Mesothelial cell of epicardium (in vitro differentiated cells): ENCODE measurements at regions not wholly inside any gene's neighbourhood (a gene's known extent, or its start where the extent isn't known, plus 50 kb on each side); places are given as distances from the start of the nearest gene placed in this dataset.

Experiments
- DNase-seq, 2 experiments: peaks; one replicate each; pipeline ENCODE4 v3.0.0; 2021; ENCODE audit warnings: low spot score in 2 of 2; ENCODE audit not compliant: unreplicated experiment in 2 of 2
- H3K27ac Mint-ChIP-seq: 2 replicates; pipeline ENCODE4 v1.8.0; 2021; ENCODE audit warnings: mixed read lengths
- H3K27me3 Mint-ChIP-seq: 2 replicates; pipeline ENCODE4 v1.8.0; 2021; ENCODE audit warnings: low read depth, mixed read lengths
- H3K36me3 Mint-ChIP-seq: 2 replicates; pipeline ENCODE4 v1.8.0; 2021; ENCODE audit warnings: mixed read lengths
- H3K4me1 Mint-ChIP-seq: 2 replicates; pipeline ENCODE4 v1.8.0; 2021; ENCODE audit warnings: mixed read lengths
- H3K4me3 Mint-ChIP-seq: 2 replicates; pipeline ENCODE4 v1.8.0; 2021; ENCODE audit warnings: mild to moderate bottlenecking, moderate library complexity, mixed read lengths
- H3K9me3 Mint-ChIP-seq: 2 replicates; pipeline ENCODE4 v1.8.0; 2021; ENCODE audit warnings: mixed read lengths
- CTCF ChIP-seq: fragments of 200-600 bp; sonication (generic); IDR thresholded peaks from one replicate; pipeline ENCODE4 v1.5.0; 2021; ENCODE audit warnings: antibody characterized with exemption; ENCODE audit not compliant: unreplicated experiment

DNA sequence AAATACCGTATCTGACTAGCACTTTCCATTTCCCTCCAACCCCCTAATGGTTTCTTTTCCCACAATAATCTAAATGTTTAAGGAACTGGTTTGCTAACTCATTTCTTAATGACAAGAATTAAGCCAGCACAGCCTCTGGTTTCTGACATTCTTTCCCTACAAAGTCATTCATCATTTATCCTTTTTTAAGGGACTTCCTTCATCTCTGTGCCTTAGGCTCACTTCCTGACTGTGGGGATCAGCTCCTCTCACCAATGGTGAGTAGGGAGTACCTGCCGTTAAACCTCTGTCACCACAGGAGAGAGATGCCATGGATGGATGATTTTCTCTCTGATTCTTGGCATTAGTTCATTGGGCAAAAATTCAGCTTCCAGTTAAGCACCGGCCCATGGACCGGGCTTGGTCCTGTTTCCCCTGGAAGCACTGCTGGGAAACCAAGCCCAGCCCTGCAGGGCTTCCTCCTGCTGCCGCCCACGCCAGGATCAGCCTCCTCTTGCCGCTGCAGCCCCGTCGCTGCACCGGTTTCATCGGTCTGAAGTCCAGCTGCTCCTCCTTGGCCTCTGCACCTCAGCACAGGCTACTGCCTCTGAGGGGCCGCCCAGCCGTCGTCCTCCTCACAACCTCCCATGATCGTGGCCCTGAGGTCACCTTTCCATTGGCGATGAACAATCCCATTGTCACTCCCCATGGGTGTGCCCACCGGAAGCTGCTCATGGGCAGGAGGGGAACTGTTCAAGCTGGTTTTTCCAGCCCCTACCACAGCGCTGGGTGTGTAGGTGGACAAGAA lies 64.0 kb upstream of the ZNF516 start:
- no peak overlapping the region for H3K4me3 Mint-ChIP-seq

GRCh38 chr18:76557026-76557575 lies 62.1 kb upstream of the ZNF516 start:
- Mint-ChIP-seq H3K9me3 (no peaks in the 10 kb centered on the region), H3K4me3 (no peak overlapping the region), H3K4me1 (peaks cover 6% of the 10 kb centered on the region), H3K27ac (no peak overlapping the region), H3K36me3 (no peaks in the 10 kb centered on the region), H3K27me3 (no peaks in the 10 kb centered on the region)
- TF ChIP-seq CTCF, result no peak
- no peak for DNase-seq

More for the DNA sequence above, 64.0 kb upstream of the ZNF516 start:
- Mint-ChIP-seq H3K4me1 (peaks cover 6% of the 10 kb centered on the region), H3K27ac (no peak overlapping the region), H3K36me3 (no peaks in the 10 kb centered on the region), H3K9me3 (no peaks in the 10 kb centered on the region), H3K27me3 (no peaks in the 10 kb centered on the region)
- no peak for TF ChIP-seq CTCF
- no peak for DNase-seq

- no peak for TF ChIP-seq CTCF
- H3K27ac Mint-ChIP-seq, result peak overlapping the region; percentile 28
- no peak for DNase-seq
- H3K4me3 Mint-ChIP-seq, result no peak overlapping the region
- no peaks in the 10 kb centered on the region for H3K27me3 Mint-ChIP-seq
- peaks cover 4% of the 10 kb centered on the region for H3K9me3 Mint-ChIP-seq
- peaks cover under 1% of the 10 kb centered on the region for H3K36me3 Mint-ChIP-seq
- H3K4me1 Mint-ChIP-seq, result peaks cover 6% of the 10 kb centered on the region
These were observed 59.6 kb upstream of the ZNF516 start for GRCh38 chr18:76554547-76555222.

GRCh38 chr18:76553715-76554546 lies 58.9 kb upstream of the ZNF516 start:
- H3K36me3 Mint-ChIP-seq, result peaks cover 3% of the 10 kb centered on the region
- H3K4me1 Mint-ChIP-seq, result peaks cover 6% of the 10 kb centered on the region
- no peak for TF ChIP-seq CTCF
- H3K4me3 Mint-ChIP-seq, result no peak overlapping the region
- no peak overlapping the region for H3K27ac Mint-ChIP-seq
- no peak for DNase-seq
- H3K27me3 Mint-ChIP-seq, result no peaks in the 10 kb centered on the region
- H3K9me3 Mint-ChIP-seq, result peaks cover 8% of the 10 kb centered on the region

- DNase-seq, result no peak
- no peak for TF ChIP-seq CTCF
- Mint-ChIP-seq H3K9me3 (peaks cover 8% of the 10 kb centered on the region), H3K36me3 (peaks cover 3% of the 10 kb centered on the region), H3K27me3 (no peaks in the 10 kb centered on the region), H3K27ac (no peak overlapping the region), H3K4me1 (peaks cover 6% of the 10 kb centered on the region), H3K4me3 (no peak overlapping the region)
These were observed 53.5 kb upstream of the ZNF516 start for GRCh38 chr18:76548541-76548940.
